IMR-90 (cell line): ENCODE measurements at regions not wholly inside any gene's neighbourhood (a gene's known extent, or its start where the extent isn't known, plus 50 kb on each side); places are given as distances from the start of the nearest gene placed in this dataset.

Experiments
- ATAC-seq: fragments of 200-7000 bp; cut with Tn5 transposase; 2 replicates; pipeline ENCODE4 v1.9.1; 2020; ENCODE audit warnings: low read depth, mild to moderate bottlenecking, moderate library complexity
- BruUV-seq: library from RNA; stranded (reverse); fragments of 400-500 nt; replicated peaks from 2 replicates; lab custom pipeline; 2021; lab: Mats Ljungman, UMichigan
- CTCF ChIA-PET: fragments of 300-600 bp; formaldehyde crosslinking; extraction: SDS; loops from one replicate; lab custom pipeline; 2021; ENCODE audit warnings: antibody characterized with exemption; lab: Yijun Ruan, JAX
- POLR2A ChIA-PET: fragments of 300-600 bp; sonication (Branson Sonifier 250); formaldehyde crosslinking; loops from one replicate; lab custom pipeline; 2022; ENCODE audit warnings: antibody characterized with exemption; ENCODE audit not compliant: unreplicated experiment; lab: Charles Lee
- DNase-seq: peaks from one replicate; pipeline ENCODE4 v3.0.0; 2013
- H2AFZ ChIP-seq: replicated peaks from 2 replicates; pipeline ENCODE3; 2013; ENCODE audit warnings: low read length, mild to moderate bottlenecking; ENCODE audit not compliant: poor library complexity
- H2AK5ac ChIP-seq: 2 replicates; pipeline ENCODE4 v1.6.1; 2013; ENCODE audit warnings: low read depth, low read length, inconsistent platforms
- H2AK9ac ChIP-seq: replicated peaks from 2 replicates; pipeline ENCODE3; 2013; ENCODE audit warnings: mild to moderate bottlenecking, low read depth, low read length, moderate library complexity; ENCODE audit not compliant: poor library complexity
- H2BK120ac ChIP-seq: 2 replicates; pipeline ENCODE4 v1.6.1; 2013; ENCODE audit warnings: low read depth, low read length, inconsistent platforms
- H2BK15ac ChIP-seq: 3 replicates; pipeline ENCODE4 v1.6.1; 2013; ENCODE audit warnings: low read depth, low read length, inconsistent platforms
- H2BK20ac ChIP-seq: 2 replicates; pipeline ENCODE4 v1.6.1; 2013; ENCODE audit warnings: low read depth, mild to moderate bottlenecking, inconsistent platforms, low read length, moderate library complexity
- H2BK5ac ChIP-seq: 2 replicates; pipeline ENCODE4 v1.6.1; 2013; ENCODE audit warnings: mild to moderate bottlenecking, low read depth, low read length, inconsistent platforms; ENCODE audit not compliant: poor library complexity, severe bottlenecking
- H3K14ac ChIP-seq: replicated peaks from 2 replicates; pipeline ENCODE4 v1.6.1; 2013; ENCODE audit warnings: low read depth, low read length, inconsistent platforms
- H3K18ac ChIP-seq: 2 replicates; pipeline ENCODE4 v1.6.1; 2013; ENCODE audit warnings: low read depth, low read length, control low read depth
- H3K23ac ChIP-seq: 2 replicates; pipeline ENCODE4 v1.6.1; 2013; ENCODE audit warnings: low read depth, low read length, inconsistent platforms
- H3K27ac ChIP-seq: 2 replicates; pipeline ENCODE4 v1.5.1; 2013; ENCODE audit warnings: mild to moderate bottlenecking, control low read depth, low read length; ENCODE audit not compliant: insufficient read depth
- H3K27me3 ChIP-seq: 2 replicates; pipeline ENCODE4 v1.6.1; 2013; ENCODE audit warnings: low read length; ENCODE audit not compliant: control insufficient read depth, insufficient read depth
- H3K36me3 ChIP-seq: 2 replicates; pipeline ENCODE4 v1.6.1; 2013; ENCODE audit warnings: low read length, mixed read lengths; ENCODE audit not compliant: control insufficient read depth, insufficient read depth
- H3K4ac ChIP-seq: 2 replicates; pipeline ENCODE4 v1.6.1; 2013; ENCODE audit warnings: low read depth, low read length, inconsistent platforms
- H3K4me1 ChIP-seq: 2 replicates; pipeline ENCODE4 v1.6.1; 2013; ENCODE audit warnings: low read length, mixed read lengths; ENCODE audit not compliant: control insufficient read depth, insufficient read depth
- H3K4me2 ChIP-seq: 2 replicates; pipeline ENCODE4 v1.6.1; 2013; ENCODE audit warnings: low read depth, mild to moderate bottlenecking, control low read depth, low read length, moderate library complexity
- H3K4me3 ChIP-seq: 2 replicates; pipeline ENCODE4 v1.5.1; 2013; ENCODE audit warnings: low read depth, mild to moderate bottlenecking, control low read depth, low read length, moderate library complexity; ENCODE audit not compliant: insufficient read depth
- H3K56ac ChIP-seq: 2 replicates; pipeline ENCODE4 v1.6.1; 2013; ENCODE audit warnings: low read length, inconsistent platforms; ENCODE audit not compliant: insufficient read depth; ENCODE audit errors: extremely low read depth
- H3K79me1 ChIP-seq, 2 experiments: 2 replicates each; pipeline ENCODE4 v1.6.1; 2013; ENCODE audit warnings: low read length in 2 of 2, inconsistent platforms in 1 of 2, low read depth in 1 of 2
- H3K9ac ChIP-seq: 2 replicates; pipeline ENCODE4 v1.6.1; 2013; ENCODE audit warnings: low read depth, low read length, control low read depth
- H3K9me1 ChIP-seq: 2 replicates; pipeline ENCODE4 v1.6.1; 2013; ENCODE audit warnings: low read length, inconsistent platforms; ENCODE audit not compliant: insufficient read depth
- H3K9me3 ChIP-seq: 2 replicates; pipeline ENCODE4 v1.6.1; 2013; ENCODE audit warnings: low read length; ENCODE audit not compliant: control insufficient read depth, insufficient read depth
- H4K20me1 ChIP-seq: 2 replicates; pipeline ENCODE4 v1.6.1; 2013; ENCODE audit warnings: low read length, inconsistent platforms; ENCODE audit not compliant: insufficient read depth
- H4K5ac ChIP-seq: 2 replicates; pipeline ENCODE4 v1.6.1; 2013; ENCODE audit warnings: mild to moderate bottlenecking, low read depth, low read length, control low read depth
- H4K8ac ChIP-seq, 2 experiments: 2 replicates each; pipeline ENCODE4 v1.6.1; 2013; ENCODE audit warnings: low read depth in 2 of 2, low read length in 2 of 2, control low read depth in 1 of 2, inconsistent platforms in 1 of 2
- H4K91ac ChIP-seq: 2 replicates; pipeline ENCODE4 v1.6.1; 2013; ENCODE audit warnings: low read depth, low read length, inconsistent platforms; ENCODE audit not compliant: insufficient read depth
- BHLHE40 ChIP-seq: fragments of 150-350 bp; IDR thresholded peaks from 2 replicates; pipeline ENCODE4 v1.6.1; 2016; ENCODE audit warnings: mild to moderate bottlenecking, low read depth, low read length
- CEBPB ChIP-seq: IDR thresholded peaks from 2 replicates; pipeline ENCODE4 v1.6.1; 2012; ENCODE audit warnings: low read depth, low read length, improper control_type of control experiment
- CHD1 ChIP-seq: IDR thresholded peaks from 2 replicates; pipeline ENCODE4 v1.6.1; 2012; ENCODE audit warnings: low read depth, low read length, improper control_type of control experiment
- CTCF ChIP-seq: conservative IDR thresholded peaks from 2 replicates; pipeline ENCODE4 v1.5.1; 2012; ENCODE audit warnings: mild to moderate bottlenecking, low read depth, low read length, improper control_type of control experiment
- ELK1 ChIP-seq: fragments of 150-350 bp; IDR thresholded peaks from 2 replicates; pipeline ENCODE4 v1.6.1; 2016; ENCODE audit warnings: low read depth, mild to moderate bottlenecking, low read length, moderate library complexity, borderline replicate concordance
- FOS ChIP-seq: fragments of 150-350 bp; IDR thresholded peaks from 2 replicates; pipeline ENCODE4 v1.6.1; 2016; ENCODE audit warnings: low read depth, low read length
- MAFK ChIP-seq: IDR thresholded peaks from 2 replicates; pipeline ENCODE4 v1.6.1; 2012; ENCODE audit warnings: low read depth, low read length, improper control_type of control experiment
- MAZ ChIP-seq: IDR thresholded peaks from 2 replicates; pipeline ENCODE4 v1.6.1; 2012; ENCODE audit warnings: low read depth, mild to moderate bottlenecking, low read length, improper control_type of control experiment, moderate library complexity, borderline replicate concordance
- MXI1 ChIP-seq: IDR thresholded peaks from 2 replicates; pipeline ENCODE4 v1.6.1; 2012; ENCODE audit warnings: low read depth, mild to moderate bottlenecking, low read length, moderate library complexity, borderline replicate concordance
- NFE2L2 ChIP-seq: fragments of 150-350 bp; IDR thresholded peaks from 2 replicates; pipeline ENCODE4 v1.6.1; 2016; ENCODE audit warnings: low read depth, mild to moderate bottlenecking, low read length
- POLR2A ChIP-seq: IDR thresholded peaks from 2 replicates; pipeline ENCODE4 v1.6.1; 2012; ENCODE audit warnings: mild to moderate bottlenecking, low read depth, low read length
- RAD21 ChIP-seq: IDR thresholded peaks from 2 replicates; pipeline ENCODE4 v1.6.1; 2012; ENCODE audit warnings: low read length, improper control_type of control experiment
- RCOR1 ChIP-seq: IDR thresholded peaks from 2 replicates; pipeline ENCODE4 v1.6.1; 2012; ENCODE audit warnings: mild to moderate bottlenecking, low read length, improper control_type of control experiment; ENCODE audit not compliant: insufficient replicate concordance
- RFX5 ChIP-seq: IDR thresholded peaks from 2 replicates; pipeline ENCODE4 v1.8.0; 2012; ENCODE audit warnings: low read depth, mild to moderate bottlenecking, low read length, moderate library complexity
- SMC3 ChIP-seq: fragments of 150-350 bp; IDR thresholded peaks from 2 replicates; pipeline ENCODE4 v1.6.1; 2016; ENCODE audit warnings: low read depth, mild to moderate bottlenecking, antibody characterized with exemption, low read length, moderate library complexity
- USF2 ChIP-seq: fragments of 150-350 bp; IDR thresholded peaks from 2 replicates; pipeline ENCODE4 v1.6.1; 2017; ENCODE audit warnings: mild to moderate bottlenecking, antibody characterized with exemption, low read length, low read depth
- WGBS, 2 experiments: methylation state at CpG; one replicate each; pipeline versions ENCODE4 v1.1.5 to v1.1.7; 2013; ENCODE audit warnings: missing lambda C conversion rate in 2 of 2; ENCODE audit not compliant: insufficient read length in 1 of 2; ENCODE audit errors: extremely low coverage in 2 of 2; 5-methylcytosine and 5-hydroxymethylcytosine counted together
- dilution Hi-C: fragments of 300-500 bp; cut with HindIII; formaldehyde crosslinking; loops from one replicate; pipeline ENCODE4 v1.14.3; 2018; ENCODE audit warnings: low sequenced_read_pairs; ENCODE audit not compliant: unreplicated experiment
- in situ Hi-C: fragments of 300-500 bp; cut with MboI; formaldehyde crosslinking; loops from 3 replicates; pipeline ENCODE4 v1.14.3; 2019; ENCODE audit warnings: low sequenced_read_pairs, inconsistent platforms, mixed read lengths
- intact Hi-C: fragments of 100-400 bp; cut with micrococcal nuclease; formaldehyde crosslinking; loops from 2 replicates; pipeline ENCODE4 v1.10.0; 2022

GRCh38 chr5:61230492-61230891, 68.2 kb upstream of the SMIM15 start:
- H4K5ac ChIP-seq: no peak overlapping the region
- H4K91ac ChIP-seq: no peak overlapping the region
- no peak overlapping the region for H2AFZ ChIP-seq
- H3K36me3 ChIP-seq: no peaks in the 10 kb centered on the region
- H3K9ac ChIP-seq: no peak overlapping the region
- H2BK5ac ChIP-seq: peak overlapping the region; percentile 51
- H4K8ac ChIP-seq: no peak overlapping the region
- no peaks in the 10 kb centered on the region for H3K27me3 ChIP-seq
- peak overlapping the region; percentile 35; the same call in 1 of the 2 replicates for H2AK5ac ChIP-seq
- dilution Hi-C loops: no loop called here
- H3K23ac ChIP-seq: no peak overlapping the region
- no peak overlapping the region for H3K4me2 ChIP-seq
- in situ Hi-C loops: no loop called here
- BruUV-seq: no TSS peak
- no peak overlapping the region for H3K18ac ChIP-seq
- no peak overlapping the region for H3K27ac ChIP-seq
- POLR2A ChIA-PET: no interaction called here
- no peaks in the 10 kb centered on the region for H3K79me1 ChIP-seq
- no peak overlapping the region for H2BK120ac ChIP-seq
- no peak overlapping the region for H2BK15ac ChIP-seq
- H3K4me3 ChIP-seq: no peak overlapping the region
- H2AK9ac ChIP-seq: no peak overlapping the region
- DNase-seq: no peak
- H3K56ac ChIP-seq: no peak overlapping the region
- peaks cover 19% of the 10 kb centered on the region; the same call in 1 of the 2 replicates for H3K9me1 ChIP-seq
- no peak for TF ChIP-seq CHD1
- no peak for TF ChIP-seq ELK1
- TF ChIP-seq POLR2A: no peak
- TF ChIP-seq CEBPB: no peak
- TF ChIP-seq SMC3: no peak
- no peak for TF ChIP-seq NFE2L2
- no peak for TF ChIP-seq USF2
- TF ChIP-seq BHLHE40: no peak
- no peak for TF ChIP-seq MAFK
- no peak for TF ChIP-seq MXI1
- TF ChIP-seq MAZ: no peak
- no peak for TF ChIP-seq RCOR1
- no peak for TF ChIP-seq RFX5
- no peak for TF ChIP-seq FOS
- TF ChIP-seq CTCF: no peak
- TF ChIP-seq RAD21: no peak
- 0 out of 2 replicates have a peak, but pooled peaks cover 2% of the 10 kb centered on the region for H3K9me3 ChIP-seq
- no peaks in the 10 kb centered on the region for H4K20me1 ChIP-seq
- intact Hi-C loops: no loop called here
- no peak overlapping the region for H2BK20ac ChIP-seq
- H3K4me1 ChIP-seq: peaks cover 12% of the 10 kb centered on the region; the same call in 1 of the 2 replicates
- no peak overlapping the region for H3K14ac ChIP-seq
- CTCF ChIA-PET: no interaction called here
- ATAC-seq: no peak
- H3K4ac ChIP-seq: no peak overlapping the region
- 88% methylated on average over 3 of the region's 3 CpGs; no CpG with 5 or more reads in 1 of the 2 experiments for WGBS, 2 experiments
